Left lung (tissue), 4 donors: ENCODE measurements at regions not wholly inside any gene's neighbourhood (a gene's known extent, or its start where the extent isn't known, plus 50 kb on each side); places are given as distances from the start of the nearest gene placed in this dataset.

Source experiments
- ATAC-seq: fragments of 200-7000 bp; cut with Tn5 transposase; one replicate; pipeline ENCODE4 v1.9.1; 2020; ENCODE audit warnings: moderate library complexity
- DNase-seq, 4 donors: peaks; one replicate each; pipeline ENCODE4 v3.0.0-alpha.2; 2013 to 2020
- H3K27ac ChIP-seq, 2 donors: fragments of 200-600 bp; sonication (generic) in 1 of 2; one replicate each; pipeline versions ENCODE4 v1.5.0 to v1.8.0; 2020 to 2021
- H3K27me3 ChIP-seq, 2 donors: fragments of 200-600 bp; sonication (generic) in 1 of 2; one replicate each; pipeline versions ENCODE4 v1.5.0 to v1.8.0; 2020 to 2021
- H3K36me3 ChIP-seq, 2 donors: fragments of 200-600 bp; sonication (generic) in 1 of 2; one replicate each; pipeline versions ENCODE4 v1.5.0 to v1.8.0; 2020 to 2021
- H3K4me1 ChIP-seq, 2 donors: fragments of 200-600 bp; one replicate each; pipeline ENCODE4 v1.8.0; 2021
- H3K4me3 ChIP-seq, 2 donors: fragments of 200-600 bp; sonication (generic) in 1 of 2; one replicate each; pipeline versions ENCODE4 v1.5.0 to v1.8.0; 2020 to 2021; ENCODE audit warnings: mild to moderate bottlenecking in 1 of 2
- H3K9me3 ChIP-seq, 2 donors: fragments of 200-600 bp; sonication (generic) in 1 of 2; one replicate each; pipeline versions ENCODE4 v1.5.0 to v1.8.0; 2020 to 2021
- CTCF ChIP-seq, 2 donors: fragments of 200-600 bp; sonication (generic) in 1 of 2; IDR thresholded peaks; one replicate each; pipeline versions ENCODE4 v1.5.0 to v1.8.0; 2021; ENCODE audit warnings: antibody characterized with exemption in 2 of 2
- intact Hi-C, 2 donors: fragments of 100-400 bp; cut with DNase I; formaldehyde crosslinking; loops; one replicate each; pipeline versions ENCODE4 v1.11.2 to v1.14.2; 2022
- donor health status: DM: no; HTN: yes; CAD: no.
- donor health status: DM: no; HTN: no; CAD: no.

- H3K36me3 ChIP-seq, result no peaks in the 10 kb centered on the region
- TF ChIP-seq CTCF (IDR thresholded peaks at IDR 0.05), result no peak
- no peaks in the 10 kb centered on the region for H3K27me3 ChIP-seq
- H3K4me3 ChIP-seq, result no peak overlapping the region
- intact Hi-C loops, result no loop called here
- DNase-seq (peak in 1 of 4 donors; percentile 41), ATAC-seq (peak; percentile 5)
- peaks cover 2 to 60% of the 10 kb centered on the region in 2 donors for H3K4me1 ChIP-seq
- no peaks in the 10 kb centered on the region for H3K9me3 ChIP-seq
- peak overlapping the region; percentile 31 to 79 for H3K27ac ChIP-seq
These were observed 89.5 kb upstream of the RFC3 start for GRCh38 chr13:33728271-33729037.

DNA sequence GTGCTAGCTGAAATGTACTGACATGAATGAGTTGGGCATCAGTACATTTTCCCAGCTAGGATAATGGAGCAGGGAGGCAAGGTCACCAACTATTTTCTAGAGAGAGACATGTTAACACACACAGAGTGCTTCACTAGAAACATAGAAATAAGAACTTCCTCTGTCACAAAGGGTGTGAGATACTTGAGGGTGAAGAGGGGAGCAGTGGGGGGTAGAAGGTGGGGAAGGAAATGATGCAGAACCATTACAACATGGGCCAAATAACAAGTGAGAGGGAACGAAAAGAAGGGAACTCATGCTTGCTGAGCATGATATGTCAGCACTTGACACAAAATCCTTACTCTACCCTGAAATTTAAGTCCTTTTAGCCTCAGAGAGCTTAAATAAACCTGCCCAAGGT lies 87.8 kb upstream of the RFC3 start:
- no peaks in the 10 kb centered on the region for H3K27me3 ChIP-seq
- H3K4me1 ChIP-seq, result peaks cover 0 to 44% of the 10 kb centered on the region in 2 donors
- H3K36me3 ChIP-seq, result no peaks in the 10 kb centered on the region
- H3K27ac ChIP-seq, result peak overlapping the region in 1 of 2 donors; percentile 79
- no peak overlapping the region for H3K4me3 ChIP-seq
- TF ChIP-seq CTCF (IDR thresholded peaks at IDR 0.05), result no peak
- no peaks in the 10 kb centered on the region for H3K9me3 ChIP-seq
- DNase-seq (no peak), ATAC-seq (peak; percentile 55)
- intact Hi-C loops, result no loop called here

DNA sequence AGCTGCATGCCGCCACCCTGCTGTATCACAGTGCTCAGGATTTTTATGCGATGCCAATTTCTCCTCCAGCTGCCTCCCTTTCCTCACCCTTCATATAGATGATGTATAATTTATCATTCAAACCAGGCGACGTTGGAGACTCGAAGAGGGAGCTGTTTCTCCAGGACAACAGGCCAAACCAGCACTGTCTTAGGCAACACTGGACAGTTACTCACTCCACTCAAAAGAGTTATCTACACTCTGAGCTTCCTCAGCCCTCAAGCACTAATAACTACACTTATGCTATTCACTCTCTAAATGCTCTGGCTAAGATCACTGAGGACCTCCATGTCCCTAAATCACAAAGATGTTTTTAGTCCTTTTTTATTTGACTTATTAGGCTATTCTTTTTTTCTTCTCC lies 87.3 kb upstream of the RFC3 start:
- Histone ChIP-seq H3K27me3 (no peaks in the 10 kb centered on the region), H3K4me1 (peaks cover 0 to 44% of the 10 kb centered on the region in 2 donors), H3K36me3 (no peaks in the 10 kb centered on the region), H3K27ac (peak overlapping the region in 1 of 2 donors; percentile 79), H3K4me3 (no peak overlapping the region), H3K9me3 (no peaks in the 10 kb centered on the region)
- peak; percentile 15 for ATAC-seq
- no peak for DNase-seq
- no peak for TF ChIP-seq CTCF (IDR thresholded peaks at IDR 0.05)
- intact Hi-C loops, result no loop called here

DNA sequence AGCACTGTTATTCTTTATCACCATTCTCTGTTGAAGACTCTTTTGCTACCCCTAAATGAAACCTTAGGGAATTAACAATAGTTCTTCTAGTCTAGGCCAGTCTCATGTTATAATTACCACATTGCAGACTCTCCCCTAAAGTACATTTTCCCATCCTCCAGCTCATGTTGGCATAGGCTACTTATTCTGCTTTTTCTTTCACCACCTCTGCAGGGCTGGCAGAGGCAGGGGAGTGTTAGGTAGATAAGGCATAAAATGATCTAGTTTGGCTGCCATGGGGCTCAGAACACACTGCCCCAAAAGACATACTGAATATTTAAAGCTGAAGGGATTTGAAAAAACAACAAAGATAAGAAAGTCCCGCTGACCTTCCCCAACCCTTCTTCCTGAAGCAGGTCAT lies 82.7 kb upstream of the RFC3 start:
- TF ChIP-seq CTCF (IDR thresholded peaks at IDR 0.05), result no peak
- ATAC-seq (no peak), DNase-seq (no peak)
- intact Hi-C loops, result no loop called here
- Histone ChIP-seq H3K27me3 (no peaks in the 10 kb centered on the region), H3K4me3 (no peak overlapping the region), H3K27ac (no peak overlapping the region), H3K36me3 (no peaks in the 10 kb centered on the region), H3K9me3 (no peaks in the 10 kb centered on the region), H3K4me1 (peaks cover 0 to 9% of the 10 kb centered on the region in 2 donors)

DNA sequence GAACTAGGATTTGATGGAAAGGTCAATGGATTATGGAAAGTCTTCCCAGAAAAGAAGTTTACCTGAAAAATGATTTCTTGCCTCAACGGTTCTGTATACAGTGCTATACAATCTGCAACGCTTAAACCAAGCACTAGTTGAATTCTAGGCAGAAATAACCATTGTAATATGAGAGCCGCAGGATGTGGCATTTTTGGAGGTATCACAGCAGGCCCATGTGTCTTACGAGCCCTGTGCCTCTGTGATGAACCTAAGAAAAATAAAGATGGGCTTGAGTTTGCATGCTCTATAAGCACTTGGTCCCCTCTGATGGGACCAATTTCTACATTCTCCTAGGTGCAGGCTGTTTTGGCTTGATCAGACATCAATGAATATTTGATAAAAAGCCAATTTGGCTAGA lies 78.7 kb upstream of the RFC3 start:
- no peak for ATAC-seq
- H3K4me3 ChIP-seq, result no peak overlapping the region

More for the DNA sequence above, 78.7 kb upstream of the RFC3 start:
- Histone ChIP-seq H3K4me1 (peaks cover 0 to 13% of the 10 kb centered on the region in 2 donors), H3K27me3 (no peaks in the 10 kb centered on the region), H3K36me3 (no peaks in the 10 kb centered on the region), H3K27ac (no peak overlapping the region), H3K9me3 (no peaks in the 10 kb centered on the region)
- DNase-seq, result no peak
- no peak for TF ChIP-seq CTCF (IDR thresholded peaks at IDR 0.05)
- intact Hi-C loops, result no loop called here
